Esophagus muscularis mucosa (tissue), 4 donors: ENCODE measurements at regions not wholly inside any gene's neighbourhood (a gene's known extent, or its start where the extent isn't known, plus 50 kb on each side); places are given as distances from the start of the nearest gene placed in this dataset.

ENCODE experiments used
- DNase-seq: peaks from one replicate; pipeline ENCODE4 v3.0.0-alpha.2; 2017; ENCODE audit errors: extremely low spot score
- H3K27ac ChIP-seq, 4 donors: fragments of 200-600 bp; sonication (generic); replicated peaks in 1 of 4; 1 replicate in 3 of 4; 2 replicates in 1 of 4; pipeline ENCODE4 v1.5.1; 2016 to 2019; ENCODE audit warnings: mild to moderate bottlenecking in 1 of 4
- H3K27me3 ChIP-seq, 4 donors: fragments of 200-600 bp; sonication (generic); one replicate each; pipeline versions ENCODE4 v1.5.1 to v1.6.0; 2016 to 2019
- H3K36me3 ChIP-seq, 4 donors: fragments of 200-600 bp; sonication (generic); one replicate each; pipeline ENCODE4 v1.5.1; 2016 to 2019
- H3K4me1 ChIP-seq, 4 donors: fragments of 200-600 bp; sonication (generic); one replicate each; pipeline ENCODE4 v1.5.1; 2016 to 2019
- H3K4me3 ChIP-seq, 4 donors: fragments of 200-600 bp; sonication (generic); 1 replicate in 2 of 4; 2 replicates in 2 of 4; pipeline ENCODE4 v1.5.1; 2016 to 2019; ENCODE audit warnings: mild to moderate bottlenecking in 4 of 4, moderate library complexity in 1 of 4
- H3K9me3 ChIP-seq, 4 donors: fragments of 200-600 bp; sonication (generic); 1 replicate in 3 of 4; 2 replicates in 1 of 4; pipeline ENCODE4 v1.5.1; 2016 to 2019
- CTCF ChIP-seq, 3 experiments: fragments of 200-600 bp in 2 of 3; fragments of 450-650 bp in 1 of 3; sonication (generic) in 2 of 3; IDR thresholded peaks; one replicate each; pipeline ENCODE4 v1.5.1; 2017 to 2019; ENCODE audit warnings: antibody characterized with exemption in 3 of 3, mild to moderate bottlenecking in 2 of 3, moderate library complexity in 1 of 3
- EP300 ChIP-seq: sonication (generic); formaldehyde crosslinking; IDR thresholded peaks from one replicate; pipeline ENCODE4 v1.6.1; 2017; ENCODE audit warnings: antibody characterized with exemption
- POLR2A ChIP-seq: fragments of 450-650 bp; IDR thresholded peaks from one replicate; pipeline ENCODE4 v1.6.1; 2017; ENCODE audit warnings: antibody characterized with exemption, moderate library complexity, mild to moderate bottlenecking, low read depth
- POLR2AphosphoS5 ChIP-seq, 2 donors: sonication (generic); formaldehyde crosslinking; IDR thresholded peaks; one replicate each; pipeline ENCODE4 v1.6.1; 2017; ENCODE audit warnings: antibody characterized with exemption in 2 of 2
- WGBS: methylation state at CpG from one replicate; pipeline ENCODE4 v1.1.5; 2018; 5-methylcytosine and 5-hydroxymethylcytosine counted together
- intact Hi-C: fragments of 100-400 bp; cut with DNase I; formaldehyde crosslinking; loops from one replicate; pipeline ENCODE4 v1.15.1; 2023

DNA sequence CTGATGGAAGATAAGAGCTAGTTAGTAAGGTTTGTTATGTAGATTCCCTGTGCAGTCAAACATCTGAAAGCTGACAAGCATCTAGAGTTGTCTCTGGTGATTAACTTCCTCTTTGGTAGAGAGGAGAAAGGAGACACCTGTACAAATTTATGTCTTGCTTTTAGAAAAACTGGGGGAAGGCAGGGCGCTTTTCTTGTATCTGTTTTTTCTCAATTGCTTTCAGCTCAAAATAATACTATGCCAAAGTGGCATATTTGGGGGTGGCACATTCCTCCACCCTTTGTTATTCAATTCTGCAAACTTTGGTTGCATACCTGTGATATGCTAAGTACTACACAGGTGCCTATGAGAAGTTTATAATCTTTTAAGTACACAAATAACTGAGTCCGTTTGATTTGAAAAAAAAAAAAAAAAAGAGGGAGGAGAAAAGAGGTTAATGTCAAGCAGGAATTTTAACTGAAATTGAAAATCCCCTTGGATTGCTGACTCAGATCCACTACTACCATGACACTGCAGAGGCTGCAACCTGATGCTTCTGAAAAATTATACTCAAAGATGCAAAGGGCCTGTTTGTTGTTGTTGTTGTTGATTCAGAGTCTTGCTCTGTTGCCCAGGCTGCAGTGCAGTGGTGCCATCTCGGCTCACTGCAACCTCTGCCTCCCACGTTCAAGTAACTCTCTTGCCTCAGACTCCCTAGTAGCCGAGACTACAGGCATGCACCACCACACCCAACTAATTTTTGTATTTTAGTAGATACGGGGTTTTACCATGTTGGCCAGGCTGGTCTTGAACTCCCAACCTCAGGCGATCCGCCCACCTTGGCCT is 164.8 kb upstream of the NBEA start:
- Histone ChIP-seq H3K36me3 (no peaks in the 10 kb centered on the region), H3K27ac (no peak overlapping the region), H3K4me3 (no peak overlapping the region), H3K4me1 (no peaks in the 10 kb centered on the region), H3K9me3 (no peaks in the 10 kb centered on the region), H3K27me3 (no peaks in the 10 kb centered on the region)
- intact Hi-C loops: no loop called here
- 91% methylated on average over 8 of the region's 8 CpGs for WGBS
- no peak for DNase-seq
- TF ChIP-seq EP300 (no peak), POLR2A (no peak), CTCF (IDR thresholded peaks at IDR 0.05) (no peak), POLR2AphosphoS5 (IDR thresholded peaks at IDR 0.05) (no peak)

- H3K27me3 ChIP-seq: no peaks in the 10 kb centered on the region
- intact Hi-C loops: no loop called here
- no peak for DNase-seq
These were observed 164.2 kb upstream of the NBEA start for GRCh38 chr13:34777914-34778303.

DNA sequence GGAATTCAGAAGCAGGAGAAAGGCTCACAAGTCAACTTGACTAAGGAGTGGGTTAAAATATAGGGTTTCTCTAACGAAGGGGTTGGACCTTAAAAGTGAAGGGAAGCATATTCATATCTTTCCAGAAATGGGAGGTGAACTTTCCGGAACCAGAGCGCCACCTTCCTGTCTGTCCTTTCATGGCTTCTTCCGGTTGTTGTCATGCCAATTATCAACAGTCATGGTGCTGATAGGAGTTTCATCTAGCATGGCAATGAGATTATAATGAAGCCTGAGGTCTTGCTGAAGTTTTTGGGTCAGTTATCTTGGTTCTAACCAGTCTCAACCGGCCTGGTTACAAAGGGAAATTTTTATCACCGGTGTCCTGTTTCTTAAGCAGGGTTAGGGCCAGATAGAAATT is 162.9 kb upstream of the NBEA start:
- H3K4me3 ChIP-seq: no peak overlapping the region
- 71% methylated on average over 6 of the region's 6 CpGs for WGBS

More at GRCh38 chr13:34777914-34778303, 164.2 kb upstream of the NBEA start:
- no peaks in the 10 kb centered on the region for H3K4me1 ChIP-seq
- H3K27ac ChIP-seq: no peak overlapping the region
- TF ChIP-seq POLR2A (no peak), CTCF (IDR thresholded peaks at IDR 0.05) (no peak), EP300 (no peak), POLR2AphosphoS5 (IDR thresholded peaks at IDR 0.05) (no peak)
- no peaks in the 10 kb centered on the region for H3K36me3 ChIP-seq
- 96% methylated on average over 5 of the region's 5 CpGs for WGBS
- H3K4me3 ChIP-seq: no peak overlapping the region
- peaks cover 0 to 4% (median 2%) of the 10 kb centered on the region in 4 donors for H3K9me3 ChIP-seq

GRCh38 chr13:34793301-34793700 is 148.8 kb upstream of the NBEA start:
- Histone ChIP-seq H3K27me3 (no peaks in the 10 kb centered on the region), H3K4me3 (no peak overlapping the region), H3K27ac (no peak overlapping the region), H3K9me3 (peaks cover 0 to 23% (median 11%) of the 10 kb centered on the region in 4 donors), H3K36me3 (no peaks in the 10 kb centered on the region), H3K4me1 (no peaks in the 10 kb centered on the region)
- intact Hi-C loops: no loop called here
- TF ChIP-seq EP300 (no peak), POLR2AphosphoS5 (IDR thresholded peaks at IDR 0.05) (no peak), CTCF (IDR thresholded peaks at IDR 0.05) (no peak), POLR2A (no peak)
- WGBS: 86% methylated on average over 2 of the region's 2 CpGs
- no peak for DNase-seq

More for the DNA sequence above, 162.9 kb upstream of the NBEA start:
- intact Hi-C loops: no loop called here
- no peak for DNase-seq
- H3K27ac ChIP-seq: no peak overlapping the region
- peaks cover 0 to 10% (median 5%) of the 10 kb centered on the region in 4 donors for H3K9me3 ChIP-seq
- H3K4me1 ChIP-seq: no peaks in the 10 kb centered on the region
- no peaks in the 10 kb centered on the region for H3K36me3 ChIP-seq
- no peak for TF ChIP-seq POLR2A
- TF ChIP-seq POLR2AphosphoS5 (IDR thresholded peaks at IDR 0.05): no peak
- no peak for TF ChIP-seq EP300
- no peak for TF ChIP-seq CTCF (IDR thresholded peaks at IDR 0.05)
- no peaks in the 10 kb centered on the region for H3K27me3 ChIP-seq

DNA sequence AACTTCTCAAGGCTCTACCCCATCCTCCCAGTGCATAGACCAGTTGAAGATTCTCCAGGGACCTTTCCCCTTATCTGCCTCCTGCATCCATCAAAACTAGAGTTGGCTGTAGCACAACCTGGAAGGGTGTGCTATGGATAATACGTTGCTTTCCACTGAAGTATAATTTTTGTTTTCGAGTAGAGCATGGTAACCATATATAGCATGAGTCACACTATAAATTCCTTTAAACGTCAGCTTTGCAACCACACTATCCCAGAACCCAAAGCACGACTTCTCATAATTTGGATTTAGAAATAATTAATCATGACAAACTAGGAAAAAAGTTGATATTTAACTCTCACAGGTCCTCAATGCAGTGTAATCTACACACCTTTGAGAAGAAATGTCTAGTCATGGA is 138.3 kb upstream of the NBEA start:
- Histone ChIP-seq H3K4me3 (no peak overlapping the region), H3K9me3 (no peaks in the 10 kb centered on the region), H3K4me1 (no peaks in the 10 kb centered on the region), H3K36me3 (no peaks in the 10 kb centered on the region), H3K27me3 (no peaks in the 10 kb centered on the region), H3K27ac (no peak overlapping the region)
- intact Hi-C loops: no loop called here
- no peak for DNase-seq
- no peak for TF ChIP-seq POLR2A
- TF ChIP-seq POLR2AphosphoS5 (IDR thresholded peaks at IDR 0.05): no peak
- TF ChIP-seq CTCF (IDR thresholded peaks at IDR 0.05): no peak
- TF ChIP-seq EP300: no peak
- 87% methylated on average over 4 of the region's 4 CpGs for WGBS
